Raji (cell line): ENCODE measurements at regions not wholly inside any gene's neighbourhood (a gene's known extent, or its start where the extent isn't known, plus 50 kb on each side); places are given as distances from the start of the nearest gene placed in this dataset.

Experiments
- POLR2A ChIP-seq: IDR thresholded peaks from 2 replicates; pipeline ENCODE4 v1.6.1; 2011; ENCODE audit warnings: low read depth, low read length, control low read depth; ENCODE audit not compliant: insufficient read depth

- TF ChIP-seq POLR2A, result no peak
Observed at GRCh38 chr12:24499151-24500146, 449.5 kb downstream of the BCAT1 start.

- no peak for TF ChIP-seq POLR2A
Observed at GRCh38 chr12:24496755-24497154, 452.1 kb downstream of the BCAT1 start.

GRCh38 chr12:24494401-24494800, 454.5 kb downstream of the BCAT1 start:
- no peak for TF ChIP-seq POLR2A

- TF ChIP-seq POLR2A, result no peak
Observed at GRCh38 chr12:24491968-24492367, 456.9 kb downstream of the BCAT1 start.

GRCh38 chr12:24489939-24490338, 459.0 kb downstream of the BCAT1 start:
- no peak for TF ChIP-seq POLR2A

GRCh38 chr12:24488906-24489619, 459.8 kb downstream of the BCAT1 start:
- no peak for TF ChIP-seq POLR2A

- TF ChIP-seq POLR2A, result no peak
Observed at GRCh38 chr12:24488091-24488596, 460.8 kb downstream of the BCAT1 start.

- no peak for TF ChIP-seq POLR2A
Observed at GRCh38 chr12:24487606-24488005, 461.3 kb downstream of the BCAT1 start.

GRCh38 chr12:24483732-24484131, 465.2 kb downstream of the BCAT1 start:
- no peak for TF ChIP-seq POLR2A

GRCh38 chr12:24482882-24483604, 465.9 kb downstream of the BCAT1 start:
- TF ChIP-seq POLR2A, result no peak

GRCh38 chr12:24482044-24482443, 466.9 kb downstream of the BCAT1 start:
- TF ChIP-seq POLR2A, result no peak

GRCh38 chr12:24480766-24481449, 468.0 kb downstream of the BCAT1 start:
- TF ChIP-seq POLR2A, result no peak

- no peak for TF ChIP-seq POLR2A
Observed at GRCh38 chr12:24479131-24479530, 469.8 kb downstream of the BCAT1 start.

GRCh38 chr12:24478254-24478653, 470.6 kb downstream of the BCAT1 start:
- TF ChIP-seq POLR2A, result no peak

- TF ChIP-seq POLR2A, result no peak
Observed at GRCh38 chr12:24476310-24476709, 472.6 kb downstream of the BCAT1 start.

GRCh38 chr12:24475337-24475736, 473.6 kb downstream of the BCAT1 start:
- no peak for TF ChIP-seq POLR2A
